ENCODE measurements at regions not wholly inside any gene's neighbourhood (a gene's known extent, or its start where the extent isn't known, plus 50 kb on each side); places are given as distances from the start of the nearest gene placed in this dataset.

- DNase-seq, result no peak
Measured at GRCh38 chr10:4094751-4095150, 309.7 kb upstream of the KLF6 start.

- no peak for DNase-seq
Measured at GRCh38 chr10:4093438-4093837, 308.4 kb upstream of the KLF6 start.

- no peak for DNase-seq
Measured at GRCh38 chr10:4088354-4089066, 303.5 kb upstream of the KLF6 start.

- DNase-seq, result no peak
Measured at GRCh38 chr10:4086131-4086898, 301.3 kb upstream of the KLF6 start.

- DNase-seq, result no peak
Measured at GRCh38 chr10:4083509-4084003, 298.5 kb upstream of the KLF6 start.

- DNase-seq, result no peak
Measured at GRCh38 chr10:4082861-4083260, 297.9 kb upstream of the KLF6 start.

GRCh38 chr10:4081685-4082111, 296.7 kb upstream of the KLF6 start:
- DNase-seq, result no peak

GRCh38 chr10:4080225-4080805, 295.3 kb upstream of the KLF6 start:
- no peak for DNase-seq

GRCh38 chr10:4079803-4080202, 294.8 kb upstream of the KLF6 start:
- no peak for DNase-seq

- no peak for DNase-seq
Measured at GRCh38 chr10:4077804-4078203, 292.8 kb upstream of the KLF6 start.

- DNase-seq, result no peak
Measured at GRCh38 chr10:4076983-4077382, 292.0 kb upstream of the KLF6 start.

GRCh38 chr10:4075443-4075842, 290.4 kb upstream of the KLF6 start:
- no peak for DNase-seq

- DNase-seq, result no peak
Measured at GRCh38 chr10:4074545-4075407, 289.8 kb upstream of the KLF6 start.

- no peak for DNase-seq
Measured at GRCh38 chr10:4073912-4074311, 288.9 kb upstream of the KLF6 start.

GRCh38 chr10:4070921-4071660, 286.1 kb upstream of the KLF6 start:
- DNase-seq, result no peak

- no peak for DNase-seq
Measured at GRCh38 chr10:4070184-4070583, 285.2 kb upstream of the KLF6 start.

GRCh38 chr10:4069491-4069890, 284.5 kb upstream of the KLF6 start:
- DNase-seq, result no peak

- no peak for DNase-seq
Measured at GRCh38 chr10:4068629-4069028, 283.6 kb upstream of the KLF6 start.

GRCh38 chr10:4067931-4068561, 283.0 kb upstream of the KLF6 start:
- DNase-seq, result no peak

GRCh38 chr10:4067531-4067930, 282.5 kb upstream of the KLF6 start:
- DNase-seq, result no peak

GRCh38 chr10:4066581-4067390, 281.8 kb upstream of the KLF6 start:
- peak; percentile 59 for DNase-seq
